Activated CD8-positive, alpha-beta memory T cell treated with anti-CD3 and anti-CD28 coated beads for 4 hours (primary cell): ENCODE measurements at regions not wholly inside any gene's neighbourhood (a gene's known extent, or its start where the extent isn't known, plus 50 kb on each side); places are given as distances from the start of the nearest gene placed in this dataset.
"Not testable (repeated sequence)": the region's sequence is repeated elsewhere in the genome, so short reads cannot be mapped to it uniquely, and the experiment has no call there.

Experiments
- DNase-seq, 2 donors: peaks; one replicate each; pipeline ENCODE4 v3.0.0-alpha.2; 2020; ENCODE audit warnings: low read depth in 2 of 2

DNA sequence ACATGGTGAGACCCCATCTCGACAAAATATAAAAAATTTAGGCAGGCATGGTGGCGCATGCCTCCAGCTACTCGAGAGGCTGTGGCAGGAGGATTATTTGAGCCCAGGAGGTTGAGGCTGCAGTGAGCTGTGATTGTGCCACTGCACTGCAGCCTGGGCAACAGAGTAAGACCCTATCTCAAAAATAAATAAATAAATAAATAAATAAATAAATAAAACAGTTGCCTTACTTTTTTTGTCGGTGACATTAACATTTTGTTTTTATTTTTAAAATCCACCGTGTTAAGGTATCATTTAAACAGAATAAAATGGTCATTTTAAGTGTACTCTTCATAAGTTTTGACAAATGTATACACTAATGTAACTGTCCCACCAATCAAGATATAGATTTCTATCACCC lies 57.0 kb downstream of the RASL11A start:
- DNase-seq: no peak

DNA sequence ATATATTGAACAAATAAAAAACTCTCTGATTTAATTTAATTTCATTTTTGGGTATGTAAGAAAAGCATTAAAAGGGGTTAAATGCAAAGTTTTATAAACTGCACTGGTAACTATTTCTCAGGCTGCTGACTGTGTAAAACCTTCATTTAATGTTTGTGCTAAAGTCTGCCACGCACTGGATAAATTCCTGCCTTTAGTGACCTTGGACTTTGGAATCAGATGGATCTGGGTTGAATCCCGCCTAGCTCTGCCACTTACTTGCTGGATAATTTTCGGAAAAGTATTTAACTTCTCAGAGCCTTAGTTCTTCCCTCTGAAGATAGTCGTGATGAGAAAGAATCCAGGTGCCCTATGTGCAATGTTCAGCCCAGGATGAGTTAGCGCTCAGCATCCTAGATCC lies 58.6 kb downstream of the RASL11A start:
- no peak for DNase-seq

GRCh38 chr13:27334774-27335435 lies 64.3 kb downstream of the RASL11A start:
- no peak for DNase-seq

DNA sequence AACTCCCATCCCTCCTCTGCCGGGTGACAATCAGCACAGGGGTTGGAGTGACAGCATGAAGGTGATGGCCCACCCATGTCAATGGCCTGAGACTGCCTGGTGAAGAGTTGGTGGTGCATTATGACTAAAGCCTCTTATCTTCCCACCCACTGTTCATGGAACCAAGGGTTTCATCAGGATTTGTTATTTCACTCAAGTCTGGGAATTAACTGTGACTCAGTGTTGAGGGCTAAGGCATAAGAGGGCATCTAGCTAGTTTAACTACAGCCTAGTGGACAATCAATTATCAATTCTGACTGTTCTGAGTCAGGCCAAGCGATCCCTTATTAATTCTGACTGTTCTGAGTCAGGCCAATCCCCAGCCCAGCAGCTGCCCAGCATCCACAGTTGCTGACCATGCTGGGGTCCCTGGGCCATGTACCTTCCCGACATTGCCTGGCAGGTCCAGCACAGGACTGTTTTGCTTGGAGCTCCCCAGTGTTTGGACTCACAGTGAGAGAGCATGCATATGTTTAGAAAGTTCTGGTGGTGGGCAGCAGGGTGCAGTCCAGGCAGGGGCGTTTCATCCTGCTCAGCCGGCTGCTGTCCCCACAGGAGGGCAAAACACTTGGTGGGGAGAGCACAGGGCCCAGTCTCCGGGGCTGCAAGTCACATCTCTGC lies 65.5 kb downstream of the RASL11A start:
- no peak for DNase-seq

- DNase-seq: no peak
These were observed 67.6 kb downstream of the RASL11A start for GRCh38 chr13:27338207-27338606.

GRCh38 chr13:27338816-27339215 lies 68.2 kb downstream of the RASL11A start:
- no peak for DNase-seq

GRCh38 chr13:27339299-27339698 lies 68.7 kb downstream of the RASL11A start:
- DNase-seq: peak in 1 of 2 donors; percentile 17

- DNase-seq: no peak
These were observed 71.0 kb downstream of the RASL11A start for GRCh38 chr13:27341616-27342015.

- DNase-seq: no peak
These were observed 76.7 kb downstream of the RASL11A start for GRCh38 chr13:27347211-27347772.

GRCh38 chr13:27348461-27348860 lies 76.0 kb upstream of the GTF3A start:
- no peak for DNase-seq

- DNase-seq: no peak
These were observed 75.0 kb upstream of the GTF3A start for GRCh38 chr13:27349458-27349857.

- not testable (repeated sequence) for DNase-seq
These were observed 73.6 kb upstream of the GTF3A start for GRCh38 chr13:27350825-27351224.

GRCh38 chr13:27352698-27353097 lies 71.7 kb upstream of the GTF3A start:
- DNase-seq: no peak

DNA sequence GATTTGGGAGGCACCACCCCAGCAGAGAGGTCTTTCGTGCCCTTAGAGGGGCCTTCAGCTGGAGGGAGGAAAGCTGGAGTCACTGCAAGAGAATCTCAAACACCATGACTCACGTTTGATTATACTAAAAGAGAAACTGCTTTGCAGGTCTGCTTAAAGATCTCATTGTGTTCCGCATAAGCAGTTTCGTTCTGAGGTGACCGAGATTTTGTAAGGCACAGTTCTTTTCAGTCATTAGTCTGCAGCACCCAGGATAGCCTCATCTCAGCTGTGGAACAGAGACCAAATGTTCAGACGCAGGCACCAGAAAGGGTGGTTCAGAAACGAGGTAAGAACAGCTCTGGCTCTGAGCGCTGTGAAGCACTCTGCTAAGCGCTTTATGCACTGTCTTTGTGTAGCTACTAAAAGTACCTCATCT lies 71.2 kb upstream of the GTF3A start:
- DNase-seq: no peak

DNA sequence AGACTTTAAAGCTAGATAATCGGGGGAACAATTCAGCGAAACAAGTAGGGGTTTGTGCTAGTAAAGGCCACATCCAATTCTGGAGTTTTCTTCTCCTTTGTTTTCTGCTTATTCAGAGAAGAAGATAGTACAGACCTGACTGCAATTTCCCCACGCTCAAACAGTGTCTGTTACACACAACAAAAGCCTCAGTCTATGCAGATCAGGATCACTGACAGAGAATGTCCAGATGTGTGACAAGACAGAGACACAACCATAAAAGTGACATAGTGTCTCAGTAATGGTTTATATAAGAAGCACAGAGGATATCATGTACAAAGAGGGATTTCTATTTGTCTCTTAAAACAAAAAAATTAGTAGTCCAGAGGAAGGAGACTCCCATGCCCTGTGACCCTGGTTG lies 70.7 kb upstream of the GTF3A start:
- no peak for DNase-seq

DNA sequence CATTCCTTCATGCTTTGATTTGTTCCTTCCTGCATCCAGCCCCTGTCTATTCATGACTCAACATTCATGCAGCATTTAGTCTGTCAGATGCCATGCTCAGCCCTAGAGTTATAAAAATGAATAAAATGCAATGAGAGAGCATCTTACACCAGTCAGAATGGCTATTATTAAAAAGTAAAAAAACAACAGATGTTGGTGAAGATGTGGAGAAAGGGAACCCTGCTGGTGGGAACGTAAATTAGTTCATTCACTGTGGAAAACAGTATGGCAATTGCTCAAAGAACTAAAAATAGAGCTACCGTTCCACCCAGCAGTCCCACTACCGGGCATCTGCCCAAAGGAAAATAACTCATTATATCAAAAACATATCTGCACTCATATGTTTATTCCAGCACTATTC lies 70.0 kb upstream of the GTF3A start:
- no peak for DNase-seq

DNA sequence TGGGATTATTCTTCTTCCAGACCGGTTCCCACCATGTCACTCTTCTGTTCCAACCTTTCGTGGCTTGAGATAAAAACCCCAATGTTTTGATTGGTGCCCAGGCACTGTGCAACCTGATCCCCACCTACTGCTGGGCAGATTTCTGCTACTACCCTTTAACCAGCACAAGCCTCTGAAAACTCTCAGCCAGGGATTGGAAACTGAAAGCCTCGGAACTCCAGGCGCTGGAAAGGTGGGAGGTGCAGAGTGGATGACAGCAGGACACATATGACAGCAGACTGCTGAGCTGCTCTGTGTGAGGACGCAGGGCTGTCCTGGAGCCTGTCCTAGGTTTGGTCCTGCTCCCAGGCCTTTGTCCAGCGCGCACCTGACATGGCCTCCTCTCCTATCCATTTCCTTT lies 68.5 kb upstream of the GTF3A start:
- DNase-seq: no peak

GRCh38 chr13:27358420-27358819 lies 66.0 kb upstream of the GTF3A start:
- no peak for DNase-seq

DNA sequence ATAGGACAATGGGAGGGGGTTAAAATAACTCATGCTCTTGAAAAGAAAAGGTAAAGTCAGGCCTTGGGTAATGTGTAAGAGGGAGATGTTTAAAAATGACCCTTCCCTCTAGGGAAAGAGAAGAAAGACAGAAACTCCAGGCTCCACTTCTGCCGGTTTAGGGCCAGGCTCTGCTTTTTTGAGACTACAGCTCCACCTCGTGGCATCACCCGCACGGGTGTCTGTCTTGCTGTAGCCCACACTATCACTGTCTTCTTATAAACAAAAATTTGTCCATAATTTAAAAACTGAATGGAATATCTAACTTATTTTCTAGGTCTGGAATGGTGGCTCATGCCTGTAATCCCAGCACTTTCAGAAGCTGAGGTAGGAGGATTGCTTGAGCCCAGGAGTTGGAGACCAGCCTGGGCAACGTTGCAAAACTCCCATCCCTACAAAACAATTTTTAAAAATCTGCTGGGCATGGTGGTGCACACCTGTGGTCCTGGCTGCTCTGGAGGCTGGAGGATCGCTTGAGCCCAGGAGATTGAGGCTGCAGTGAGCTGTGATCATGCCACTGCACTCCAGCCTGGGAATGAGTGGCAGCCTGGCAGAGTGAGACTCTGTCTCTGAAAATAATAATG lies 65.1 kb upstream of the GTF3A start:
- DNase-seq: peak; percentile 30 to 38

GRCh38 chr13:27360562-27360961 lies 63.9 kb upstream of the GTF3A start:
- no peak for DNase-seq

DNA sequence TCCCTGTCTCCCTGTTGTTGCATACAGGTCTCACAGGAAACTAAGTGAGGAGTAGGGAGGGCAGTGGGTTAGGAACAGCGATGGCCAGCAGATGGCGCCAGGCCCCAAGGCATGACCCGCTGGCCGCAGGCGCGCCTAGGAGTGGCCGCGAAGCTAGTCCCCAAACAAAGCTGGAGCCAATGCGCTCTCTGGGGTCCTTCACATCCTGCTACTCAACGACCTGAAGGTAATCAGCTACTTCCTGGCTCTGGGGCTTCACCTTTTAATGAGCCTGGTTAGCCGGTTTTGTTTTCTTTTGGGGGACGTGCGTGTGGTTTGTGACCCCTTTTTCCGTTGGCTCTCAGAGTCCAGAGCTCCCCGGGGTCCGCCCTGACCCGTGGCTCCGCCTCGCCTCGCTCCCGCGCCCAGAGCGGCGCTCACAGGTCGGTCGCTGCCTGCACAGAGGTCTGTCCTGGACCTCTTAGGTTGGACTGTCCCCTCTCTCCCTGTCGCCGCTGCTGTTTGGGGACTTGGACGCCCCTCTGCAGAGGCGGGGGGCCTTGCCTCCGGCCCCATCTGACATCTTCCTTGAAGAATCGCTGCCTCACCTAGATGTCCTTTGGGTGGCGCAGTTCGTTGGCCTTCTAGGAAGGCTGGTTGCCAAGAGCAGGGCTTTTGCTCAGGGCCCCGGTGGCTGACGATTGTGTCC lies 62.2 kb upstream of the GTF3A start:
- peak; percentile 52 to 54 for DNase-seq

- not testable (repeated sequence) for DNase-seq
These were observed 60.8 kb upstream of the GTF3A start for GRCh38 chr13:27363637-27364036.
